ENCODE measurements at regions not wholly inside any gene's neighbourhood (a gene's known extent, or its start where the extent isn't known, plus 50 kb on each side); places are given as distances from the start of the nearest gene placed in this dataset.

- no peaks in the 10 kb centered on the region for H4K20me1 ChIP-seq (ENCODE audit: insufficient read depth, low read length)
- no peaks in the 10 kb centered on the region for H3K4me1 ChIP-seq (ENCODE audit: control insufficient read depth in 1 of 2, insufficient read depth in 2 of 2, low read length in 2 of 2)
- no peaks in the 10 kb centered on the region for H3K27me3 ChIP-seq (ENCODE audit: control insufficient read depth in 2 of 2, insufficient read depth in 2 of 2, low read length in 2 of 2)
- no peak overlapping the region for H3K4me3 ChIP-seq (replicated peaks in 1 of 3; ENCODE audit: low read depth in 2 of 3, low read length in 3 of 3)
- no peak overlapping the region for H3K27ac ChIP-seq (ENCODE audit: low read depth in 1 of 2, low read length in 2 of 2)
- TF ChIP-seq, protein P1, sequence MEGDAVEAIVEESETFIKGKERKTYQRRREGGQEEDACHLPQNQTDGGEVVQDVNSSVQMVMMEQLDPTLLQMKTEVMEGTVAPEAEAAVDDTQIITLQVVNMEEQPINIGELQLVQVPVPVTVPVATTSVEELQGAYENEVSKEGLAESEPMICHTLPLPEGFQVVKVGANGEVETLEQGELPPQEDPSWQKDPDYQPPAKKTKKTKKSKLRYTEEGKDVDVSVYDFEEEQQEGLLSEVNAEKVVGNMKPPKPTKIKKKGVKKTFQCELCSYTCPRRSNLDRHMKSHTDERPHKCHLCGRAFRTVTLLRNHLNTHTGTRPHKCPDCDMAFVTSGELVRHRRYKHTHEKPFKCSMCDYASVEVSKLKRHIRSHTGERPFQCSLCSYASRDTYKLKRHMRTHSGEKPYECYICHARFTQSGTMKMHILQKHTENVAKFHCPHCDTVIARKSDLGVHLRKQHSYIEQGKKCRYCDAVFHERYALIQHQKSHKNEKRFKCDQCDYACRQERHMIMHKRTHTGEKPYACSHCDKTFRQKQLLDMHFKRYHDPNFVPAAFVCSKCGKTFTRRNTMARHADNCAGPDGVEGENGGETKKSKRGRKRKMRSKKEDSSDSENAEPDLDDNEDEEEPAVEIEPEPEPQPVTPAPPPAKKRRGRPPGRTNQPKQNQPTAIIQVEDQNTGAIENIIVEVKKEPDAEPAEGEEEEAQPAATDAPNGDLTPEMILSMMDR (IDR thresholded peaks at IDR 0.05): no peak
- Mint-ChIP-seq H3K4me1 (no peaks in the 10 kb centered on the region), H3K36me3 (no peaks in the 10 kb centered on the region), H3K27ac (no peak overlapping the region), H3K27me3 (ENCODE audit: low read depth in 3 of 3) (no peaks in the 10 kb centered on the region), H3K4me3 (no peak overlapping the region), H3K9me3 (peaks cover 0 to 4% (median 0%) of the 10 kb centered on the region in 7 donors)
- no peaks in the 10 kb centered on the region for H3K9me3 ChIP-seq (replicated peaks in 1 of 2; ENCODE audit: control insufficient read depth in 1 of 2, insufficient read depth in 1 of 2, low read length in 2 of 2)
- WGBS (ENCODE audit: insufficient coverage): 90% methylated on average over 2 of the region's 2 CpGs
- no peak overlapping the region for H3K4me2 ChIP-seq (replicated peaks; ENCODE audit: extremely low read depth, low read length, poor library complexity, severe bottlenecking)
- intact Hi-C loops (cut with micrococcal nuclease): no loop called here
- H3K9ac ChIP-seq (ENCODE audit: insufficient read depth, low read length, poor library complexity, severe bottlenecking): no peak overlapping the region
- no peak for DNase-seq
- H3K36me3 ChIP-seq (replicated peaks in 1 of 2; ENCODE audit: control insufficient read depth in 1 of 2, insufficient read depth in 2 of 2, low read length in 2 of 2): no peaks in the 10 kb centered on the region
- H2AFZ ChIP-seq (ENCODE audit: insufficient read depth, low read depth, low read length, poor library complexity, severe bottlenecking): no peak overlapping the region
- no peaks in the 10 kb centered on the region for H3K79me2 ChIP-seq (ENCODE audit: insufficient read depth, low read length)
These were observed 564.6 kb upstream of the PKDCC start for GRCh38 chr2:41483226-41483625.

GRCh38 chr2:41483982-41484857, 563.6 kb upstream of the PKDCC start:
- no peak overlapping the region for H3K9ac ChIP-seq (ENCODE audit: insufficient read depth, low read length, poor library complexity, severe bottlenecking)
- TF ChIP-seq, protein P1 (IDR thresholded peaks at IDR 0.05): no peak
- H3K4me1 ChIP-seq (ENCODE audit: control insufficient read depth in 1 of 2, insufficient read depth in 2 of 2, low read length in 2 of 2): no peaks in the 10 kb centered on the region
- intact Hi-C loops (cut with micrococcal nuclease): no loop called here
- H4K20me1 ChIP-seq (ENCODE audit: insufficient read depth, low read length): no peaks in the 10 kb centered on the region
- no peaks in the 10 kb centered on the region for H3K27me3 ChIP-seq (ENCODE audit: control insufficient read depth in 2 of 2, insufficient read depth in 2 of 2, low read length in 2 of 2)
- no peak overlapping the region for H3K4me2 ChIP-seq (replicated peaks; ENCODE audit: extremely low read depth, low read length, poor library complexity, severe bottlenecking)
- Mint-ChIP-seq H3K36me3 (no peaks in the 10 kb centered on the region), H3K4me1 (peaks cover 4% of the 10 kb centered on the region), H3K27ac (no peak overlapping the region), H3K9me3 (peaks cover 0 to 4% (median 0%) of the 10 kb centered on the region in 7 donors), H3K27me3 (ENCODE audit: low read depth in 3 of 3) (no peaks in the 10 kb centered on the region), H3K4me3 (no peak overlapping the region)
- no CpG with 5 or more reads among the region's 7 CpGs for WGBS (ENCODE audit: insufficient coverage)
- no peaks in the 10 kb centered on the region for H3K9me3 ChIP-seq (replicated peaks in 1 of 2; ENCODE audit: control insufficient read depth in 1 of 2, insufficient read depth in 1 of 2, low read length in 2 of 2)
- DNase-seq: no peak
- H2AFZ ChIP-seq (ENCODE audit: insufficient read depth, low read depth, low read length, poor library complexity, severe bottlenecking): no peak overlapping the region
- no peaks in the 10 kb centered on the region for H3K36me3 ChIP-seq (replicated peaks in 1 of 2; ENCODE audit: control insufficient read depth in 1 of 2, insufficient read depth in 2 of 2, low read length in 2 of 2)
- no peaks in the 10 kb centered on the region for H3K79me2 ChIP-seq (ENCODE audit: insufficient read depth, low read length)
- H3K4me3 ChIP-seq (replicated peaks in 1 of 3; ENCODE audit: low read depth in 2 of 3, low read length in 3 of 3): no peak overlapping the region
- no peak overlapping the region for H3K27ac ChIP-seq (ENCODE audit: low read depth in 1 of 2, low read length in 2 of 2)
